OCI-LY7 (cell line): ENCODE measurements at regions not wholly inside any gene's neighbourhood (a gene's known extent, or its start where the extent isn't known, plus 50 kb on each side); places are given as distances from the start of the nearest gene placed in this dataset.

Experiments used
- BruUV-seq: library from RNA; stranded (reverse); fragments of 400-500 nt; replicated peaks from 2 replicates; lab custom pipeline; 2021; lab: Mats Ljungman, UMichigan
- CTCF ChIA-PET: fragments of 300-600 bp; sonication (Branson Sonifier 250); formaldehyde crosslinking; loops from one replicate; lab custom pipeline; 2022; ENCODE audit warnings: antibody characterized with exemption; ENCODE audit not compliant: unreplicated experiment; lab: Charles Lee
- POLR2A ChIA-PET: fragments of 300-600 bp; sonication (Branson Sonifier 250); formaldehyde crosslinking; loops from one replicate; lab custom pipeline; 2022; ENCODE audit warnings: antibody characterized with exemption; lab: Charles Lee
- DNase-seq: peaks from one replicate; pipeline ENCODE4 v3.0.0-alpha.2; 2015; ENCODE audit warnings: low spot score
- H2AFZ ChIP-seq: fragments of 200-600 bp; sonication (generic), shearing (Covaris generic); 2 replicates; pipeline ENCODE4 v1.6.1; 2014; ENCODE audit warnings: mild to moderate bottlenecking, antibody characterized with exemption, low read length, moderate library complexity
- H3K27ac ChIP-seq: fragments of 200-600 bp; sonication (generic); 2 replicates; pipeline ENCODE4 v1.5.1; 2014; ENCODE audit warnings: mixed run types, low read depth, mild to moderate bottlenecking, moderate library complexity, low read length, inconsistent platforms; ENCODE audit not compliant: poor library complexity, severe bottlenecking
- H3K36me3 ChIP-seq: fragments of 200-600 bp; sonication (generic); 2 replicates; pipeline ENCODE4 v1.6.1; 2014; ENCODE audit warnings: mild to moderate bottlenecking, antibody characterized with exemption, low read length, moderate library complexity, mixed read lengths; ENCODE audit not compliant: insufficient read depth
- H3K4me1 ChIP-seq: fragments of 200-600 bp; sonication (generic); 2 replicates; pipeline ENCODE4 v1.5.1; 2014; ENCODE audit warnings: mild to moderate bottlenecking, low read length; ENCODE audit not compliant: insufficient read depth, poor library complexity, severe bottlenecking
- H3K4me2 ChIP-seq: fragments of 200-600 bp; sonication (generic); 2 replicates; pipeline ENCODE4 v1.6.1; 2014; ENCODE audit warnings: mild to moderate bottlenecking, low read length
- H3K4me3 ChIP-seq: fragments of 200-600 bp; sonication (generic); 2 replicates; pipeline ENCODE4 v1.5.1; 2014; ENCODE audit warnings: mild to moderate bottlenecking, low read depth, low read length; ENCODE audit not compliant: poor library complexity, severe bottlenecking
- H3K79me2 ChIP-seq: fragments of 200-600 bp; sonication (generic); 2 replicates; pipeline ENCODE4 v1.6.1; 2016; ENCODE audit warnings: low read depth, mild to moderate bottlenecking, low read length, moderate library complexity, mixed read lengths; ENCODE audit not compliant: insufficient read depth
- H3K9me2 ChIP-seq: fragments of 200-600 bp; sonication (generic); 2 replicates; pipeline ENCODE4 v1.6.1; 2016; ENCODE audit warnings: mild to moderate bottlenecking, low read length, mixed read lengths; ENCODE audit not compliant: insufficient read depth
- H3K9me3 ChIP-seq: fragments of 200-600 bp; sonication (generic); 2 replicates; pipeline ENCODE4 v1.6.1; 2014; ENCODE audit warnings: mild to moderate bottlenecking, mixed run types, low read length, mixed read lengths
- H4K20me1 ChIP-seq: fragments of 200-600 bp; sonication (generic); 2 replicates; pipeline ENCODE4 v1.6.1; 2014; ENCODE audit warnings: mild to moderate bottlenecking, antibody characterized with exemption, low read length, moderate library complexity, mixed read lengths; ENCODE audit not compliant: insufficient read depth
- EZH2phosphoT487 ChIP-seq: fragments of 200-600 bp; sonication (generic); IDR thresholded peaks from 2 replicates; pipeline ENCODE4 v1.6.1; 2018; ENCODE audit warnings: low read depth, borderline replicate concordance, mild to moderate bottlenecking, mixed run types, antibody characterized with exemption, low read length, moderate library complexity, mixed read lengths
- intact Hi-C: fragments of 100-400 bp; cut with micrococcal nuclease; formaldehyde crosslinking; loops from one replicate; pipeline ENCODE4 v1.10.0; 2022; ENCODE audit not compliant: unreplicated experiment
- TF ChIP-seq, protein P1 (sequence below): fragments of 200-600 bp; sonication (generic); conservative IDR thresholded peaks from 2 replicates; pipeline ENCODE4 v1.5.1; 2014; ENCODE audit warnings: mild to moderate bottlenecking, antibody characterized with exemption, low read length, moderate library complexity, mixed read lengths

DNA sequence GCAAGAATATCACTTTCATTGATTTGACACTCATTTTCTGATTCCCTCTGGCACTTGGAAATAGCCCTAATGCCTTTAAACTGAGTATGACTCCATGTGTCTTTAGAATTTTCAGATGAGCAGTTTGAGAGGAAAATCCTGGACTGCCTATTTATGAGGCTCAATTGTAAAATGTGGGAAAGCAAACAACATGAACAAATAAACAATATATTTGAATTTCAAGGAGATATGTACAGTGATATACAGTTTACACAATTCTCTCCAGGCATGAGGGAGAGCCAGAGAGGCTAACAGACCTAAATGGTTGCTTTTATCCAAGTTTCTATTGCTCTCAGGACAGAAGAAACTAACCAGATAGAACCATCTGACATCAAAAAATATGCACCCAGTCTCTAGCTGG, 748.2 kb upstream of the NRSN1 start:
- Histone ChIP-seq H3K9me3 (no peaks in the 10 kb centered on the region), H3K9me2 (no peaks in the 10 kb centered on the region), H3K36me3 (no peaks in the 10 kb centered on the region), H3K27ac (no peak overlapping the region), H3K4me2 (no peak overlapping the region), H3K4me1 (no peaks in the 10 kb centered on the region), H2AFZ (no peak overlapping the region), H3K79me2 (no peaks in the 10 kb centered on the region), H4K20me1 (no peaks in the 10 kb centered on the region), H3K4me3 (no peak overlapping the region)
- ChIA-PET POLR2A (no interaction called here), CTCF (no interaction called here)
- BruUV-seq: no TSS peak
- DNase-seq: no peak
- intact Hi-C loops: no loop called here
- TF ChIP-seq EZH2phosphoT487: no peak
- TF ChIP-seq, protein P1, sequence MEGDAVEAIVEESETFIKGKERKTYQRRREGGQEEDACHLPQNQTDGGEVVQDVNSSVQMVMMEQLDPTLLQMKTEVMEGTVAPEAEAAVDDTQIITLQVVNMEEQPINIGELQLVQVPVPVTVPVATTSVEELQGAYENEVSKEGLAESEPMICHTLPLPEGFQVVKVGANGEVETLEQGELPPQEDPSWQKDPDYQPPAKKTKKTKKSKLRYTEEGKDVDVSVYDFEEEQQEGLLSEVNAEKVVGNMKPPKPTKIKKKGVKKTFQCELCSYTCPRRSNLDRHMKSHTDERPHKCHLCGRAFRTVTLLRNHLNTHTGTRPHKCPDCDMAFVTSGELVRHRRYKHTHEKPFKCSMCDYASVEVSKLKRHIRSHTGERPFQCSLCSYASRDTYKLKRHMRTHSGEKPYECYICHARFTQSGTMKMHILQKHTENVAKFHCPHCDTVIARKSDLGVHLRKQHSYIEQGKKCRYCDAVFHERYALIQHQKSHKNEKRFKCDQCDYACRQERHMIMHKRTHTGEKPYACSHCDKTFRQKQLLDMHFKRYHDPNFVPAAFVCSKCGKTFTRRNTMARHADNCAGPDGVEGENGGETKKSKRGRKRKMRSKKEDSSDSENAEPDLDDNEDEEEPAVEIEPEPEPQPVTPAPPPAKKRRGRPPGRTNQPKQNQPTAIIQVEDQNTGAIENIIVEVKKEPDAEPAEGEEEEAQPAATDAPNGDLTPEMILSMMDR: no peak

DNA sequence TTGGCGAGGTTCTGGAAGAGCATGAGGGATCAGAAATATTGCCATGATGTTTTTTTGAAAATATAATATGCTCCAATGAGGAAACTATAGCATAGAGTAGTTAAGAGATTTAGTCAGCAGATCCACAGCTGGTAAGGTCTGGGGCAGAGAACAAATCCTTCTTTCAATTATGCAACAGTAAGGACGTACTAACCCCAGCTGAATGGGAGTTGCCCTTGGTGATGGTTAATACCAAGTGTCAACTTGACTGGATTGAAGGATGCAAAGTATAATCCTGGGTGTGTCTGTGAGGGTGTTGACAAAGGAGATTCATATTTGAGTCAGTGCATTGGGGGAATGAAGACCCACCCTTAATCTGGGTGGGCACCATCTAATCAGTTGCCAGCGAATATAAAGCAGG, 745.5 kb upstream of the NRSN1 start:
- DNase-seq: no peak

DNA sequence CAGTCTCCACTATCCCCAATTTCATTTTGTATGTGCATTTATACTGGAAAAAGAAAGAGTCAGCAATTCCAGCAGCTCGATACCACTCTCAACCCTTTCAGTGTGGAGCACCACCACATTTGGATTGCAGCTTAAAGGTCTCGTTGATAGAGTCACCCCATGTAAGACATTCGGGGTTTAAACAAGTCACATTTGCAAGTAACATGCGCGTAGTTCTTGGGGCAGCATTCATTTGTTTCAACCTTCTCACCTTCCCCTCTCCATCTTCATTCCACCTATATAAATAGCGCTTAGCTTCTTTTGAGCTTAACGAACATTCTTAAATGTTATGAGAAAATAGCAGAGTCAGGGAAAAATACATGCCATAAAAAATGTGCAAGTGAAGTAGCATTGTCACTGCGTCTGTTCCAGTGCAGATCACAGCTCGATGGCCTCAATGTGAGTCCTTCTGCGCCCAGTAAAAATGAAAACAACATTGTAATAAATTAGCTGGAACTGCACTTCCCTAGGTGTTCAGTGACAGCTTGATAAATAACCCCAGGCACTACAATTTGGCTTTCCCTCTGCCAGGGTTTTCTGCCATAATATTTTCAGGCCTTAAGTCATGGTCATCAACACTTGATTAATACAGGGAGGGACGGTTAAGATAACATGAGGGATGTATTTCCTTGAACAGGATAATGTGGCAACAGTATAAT, 737.8 kb upstream of the NRSN1 start:
- POLR2A ChIA-PET: interaction anchor here (0.9 to 1.1 kb wide), 2 partner anchors 12 to 29 kb away, joined by 3 read pairs; no protein-coding TSS in a partner anchor
- H3K9me3 ChIP-seq: no peaks in the 10 kb centered on the region
- no peaks in the 10 kb centered on the region for H3K36me3 ChIP-seq
- intact Hi-C loops: no loop called here
- no peak overlapping the region for H3K4me2 ChIP-seq
- no TSS peak for BruUV-seq
- no peaks in the 10 kb centered on the region for H3K79me2 ChIP-seq
- H3K9me2 ChIP-seq: no peaks in the 10 kb centered on the region
- no peaks in the 10 kb centered on the region for H4K20me1 ChIP-seq
- H3K4me3 ChIP-seq: no peak overlapping the region
- CTCF ChIA-PET: no interaction called here
- no peak for DNase-seq
- no peaks in the 10 kb centered on the region for H3K4me1 ChIP-seq
- H2AFZ ChIP-seq: no peak overlapping the region
- H3K27ac ChIP-seq: no peak overlapping the region
- TF ChIP-seq EZH2phosphoT487: no peak

More for the DNA sequence above, 745.5 kb upstream of the NRSN1 start:
- Histone ChIP-seq H3K27ac (no peak overlapping the region), H3K36me3 (no peaks in the 10 kb centered on the region), H3K4me1 (no peaks in the 10 kb centered on the region), H2AFZ (no peak overlapping the region), H3K4me2 (no peak overlapping the region), H4K20me1 (no peaks in the 10 kb centered on the region), H3K9me2 (no peaks in the 10 kb centered on the region), H3K4me3 (no peak overlapping the region), H3K79me2 (no peaks in the 10 kb centered on the region), H3K9me3 (no peaks in the 10 kb centered on the region)
- POLR2A ChIA-PET: no interaction called here
- intact Hi-C loops: no loop called here
- CTCF ChIA-PET: no interaction called here
- TF ChIP-seq EZH2phosphoT487: no peak
- TF ChIP-seq, protein P1: no peak
- no TSS peak for BruUV-seq
